H1 (cell line): ENCODE measurements at regions not wholly inside any gene's neighbourhood (a gene's known extent, or its start where the extent isn't known, plus 50 kb on each side); places are given as distances from the start of the nearest gene placed in this dataset.

Source experiments
- JUN ChIP-seq: IDR thresholded peaks from 2 replicates; pipeline ENCODE4 v1.6.1; 2011; ENCODE audit warnings: low read depth, mild to moderate bottlenecking, improper control_type of control experiment, low read length
- KDM1A ChIP-seq: fragments of 200-600, 300-600 bp; sonication (generic); IDR thresholded peaks from 2 replicates; pipeline ENCODE4 v1.7.1; 2016; ENCODE audit warnings: mild to moderate bottlenecking, low read length, borderline replicate concordance
- TAF7 ChIP-seq: optimal IDR thresholded peaks from 2 replicates; pipeline ENCODE3; 2011; ENCODE audit warnings: low read depth, mild to moderate bottlenecking, inconsistent platforms, low read length, moderate library complexity, borderline replicate concordance

- TF ChIP-seq KDM1A = no peak
- no peak for TF ChIP-seq TAF7
- no peak for TF ChIP-seq JUN
These were observed 220.0 kb downstream of the METTL4 start (continued) for GRCh38 chr18:2351126-2351850.
